ENCODE measurements at regions not wholly inside any gene's neighbourhood (a gene's known extent, or its start where the extent isn't known, plus 50 kb on each side); places are given as distances from the start of the nearest gene placed in this dataset.

- H3K9me2 ChIP-seq (ENCODE audit: insufficient read depth, low read length): no peaks in the 10 kb centered on the region
- H3K4me2 ChIP-seq (ENCODE audit: low read length): no peak overlapping the region
- no TSS peak for BruUV-seq (replicated peaks)
- intact Hi-C loops (cut with micrococcal nuclease; ENCODE audit: unreplicated experiment): no loop called here
- H3K27ac ChIP-seq (ENCODE audit: low read depth, low read length, poor library complexity, severe bottlenecking): no peak overlapping the region
- no peak for DNase-seq (ENCODE audit: low spot score)
- H4K20me1 ChIP-seq (ENCODE audit: insufficient read depth, low read length): no peaks in the 10 kb centered on the region
- H2AFZ ChIP-seq (ENCODE audit: low read length): no peak overlapping the region
- H3K4me3 ChIP-seq (ENCODE audit: low read depth, low read length, poor library complexity, severe bottlenecking): no peak overlapping the region
- H3K79me2 ChIP-seq (ENCODE audit: insufficient read depth, low read depth, low read length): no peaks in the 10 kb centered on the region
- no peaks in the 10 kb centered on the region for H3K36me3 ChIP-seq (ENCODE audit: insufficient read depth, low read length)
- H3K9me3 ChIP-seq (ENCODE audit: low read length): no peaks in the 10 kb centered on the region
- no peaks in the 10 kb centered on the region for H3K4me1 ChIP-seq (ENCODE audit: insufficient read depth, low read length, poor library complexity, severe bottlenecking)
- ChIA-PET CTCF (ENCODE audit: unreplicated experiment) (no interaction called here), POLR2A (interaction anchor here (0.7 kb wide), 1 partner anchor 12 kb away, joined by 3 read pairs; no protein-coding TSS in a partner anchor)
- TF ChIP-seq CTCF (conservative IDR thresholded peaks at IDR 0.05; ENCODE audit: low read length): no peak
Observed at GRCh38 chr18:45439851-45440645, 175.2 kb upstream of the SLC14A2 start.

- ChIA-PET CTCF (ENCODE audit: unreplicated experiment) (no interaction called here), POLR2A (interaction anchor here (0.7 kb wide), 1 partner anchor 10 kb away, joined by 3 read pairs; no protein-coding TSS in a partner anchor)
- no peaks in the 10 kb centered on the region for H3K9me3 ChIP-seq (ENCODE audit: low read length)
- H3K9me2 ChIP-seq (ENCODE audit: insufficient read depth, low read length): no peaks in the 10 kb centered on the region
- BruUV-seq (replicated peaks): no TSS peak
- no peaks in the 10 kb centered on the region for H3K79me2 ChIP-seq (ENCODE audit: insufficient read depth, low read depth, low read length)
- H4K20me1 ChIP-seq (ENCODE audit: insufficient read depth, low read length): no peaks in the 10 kb centered on the region
- H3K4me3 ChIP-seq (ENCODE audit: low read depth, low read length, poor library complexity, severe bottlenecking): no peak overlapping the region
- H2AFZ ChIP-seq (ENCODE audit: low read length): no peak overlapping the region
- no peak for DNase-seq (ENCODE audit: low spot score)
- no peak overlapping the region for H3K27ac ChIP-seq (ENCODE audit: low read depth, low read length, poor library complexity, severe bottlenecking)
- no peak overlapping the region for H3K4me2 ChIP-seq (ENCODE audit: low read length)
- no peaks in the 10 kb centered on the region for H3K4me1 ChIP-seq (ENCODE audit: insufficient read depth, low read length, poor library complexity, severe bottlenecking)
- no peak for TF ChIP-seq EZH2phosphoT487 (IDR thresholded peaks at IDR 0.05; ENCODE audit: borderline replicate concordance, low read depth, low read length)
- 0 out of 2 replicates have a peak, but pooled peaks have one; percentile 21 for TF ChIP-seq CTCF (conservative IDR thresholded peaks at IDR 0.05; ENCODE audit: low read length)
- H3K36me3 ChIP-seq (ENCODE audit: insufficient read depth, low read length): no peaks in the 10 kb centered on the region
- intact Hi-C loops (cut with micrococcal nuclease; ENCODE audit: unreplicated experiment): no loop called here
Observed at GRCh38 chr18:45441110-45441847, 174.0 kb upstream of the SLC14A2 start.

- Histone ChIP-seq H3K4me2 (ENCODE audit: low read length) (no peak overlapping the region), H3K9me2 (ENCODE audit: insufficient read depth, low read length) (no peaks in the 10 kb centered on the region), H3K9me3 (ENCODE audit: low read length) (no peaks in the 10 kb centered on the region), H3K36me3 (ENCODE audit: insufficient read depth, low read length) (no peaks in the 10 kb centered on the region), H3K4me3 (ENCODE audit: low read depth, low read length, poor library complexity, severe bottlenecking) (no peak overlapping the region), H2AFZ (ENCODE audit: low read length) (no peak overlapping the region), H4K20me1 (ENCODE audit: insufficient read depth, low read length) (no peaks in the 10 kb centered on the region), H3K27ac (ENCODE audit: low read depth, low read length, poor library complexity, severe bottlenecking) (no peak overlapping the region), H3K4me1 (ENCODE audit: insufficient read depth, low read length, poor library complexity, severe bottlenecking) (no peaks in the 10 kb centered on the region), H3K79me2 (ENCODE audit: insufficient read depth, low read depth, low read length) (no peaks in the 10 kb centered on the region)
- POLR2A ChIA-PET: no interaction called here
- intact Hi-C loops (cut with micrococcal nuclease; ENCODE audit: unreplicated experiment): no loop called here
- BruUV-seq (replicated peaks): no TSS peak
- no peak for DNase-seq (ENCODE audit: low spot score)
- TF ChIP-seq EZH2phosphoT487 (IDR thresholded peaks at IDR 0.05; ENCODE audit: borderline replicate concordance, low read depth, low read length) (no peak), CTCF (conservative IDR thresholded peaks at IDR 0.05; ENCODE audit: low read length) (no peak)
- CTCF ChIA-PET (ENCODE audit: unreplicated experiment): no interaction called here
Observed at GRCh38 chr18:45444040-45444439, 171.2 kb upstream of the SLC14A2 start.
